ENCODE measurements at regions not wholly inside any gene's neighbourhood (a gene's known extent, or its start where the extent isn't known, plus 50 kb on each side); places are given as distances from the start of the nearest gene placed in this dataset.
A peak's percentile ranks its signal among the peaks of the same experiment; 100 is the strongest.
"Not testable (repeated sequence)": the region's sequence is repeated elsewhere in the genome, so short reads cannot be mapped to it uniquely, and the experiment has no call there.

DNA sequence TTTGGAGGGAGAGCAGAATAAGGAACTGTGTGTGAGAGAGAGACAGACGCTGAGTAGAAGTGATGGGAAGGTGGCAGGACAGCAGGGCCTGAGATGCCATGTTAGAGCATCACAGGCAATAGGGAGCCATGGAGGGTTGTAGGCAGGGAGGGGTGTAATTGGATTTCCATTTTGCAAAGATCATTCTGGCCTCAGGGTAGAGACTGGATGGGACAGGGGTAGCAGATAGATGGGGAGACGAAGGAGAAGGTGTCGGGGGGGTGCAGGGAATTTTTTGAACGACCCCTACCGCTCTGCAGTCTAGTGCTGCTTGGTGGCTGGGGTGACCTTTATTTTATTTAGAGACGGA is 106.4 kb downstream of the CRLF3 start:
- POLR2A ChIA-PET (ENCODE audit: partially characterized antibody); H3K27ac Mint-ChIP-seq; H3K9me3 Mint-ChIP-seq; H3K4me1 ChIP-seq (ENCODE audit: insufficient read depth, low read length); H3K4me3 Mint-ChIP-seq; H3K27me3 ChIP-seq (ENCODE audit: insufficient read depth, low read length); H3K27me3 Mint-ChIP-seq; H3K27ac ChIP-seq (ENCODE audit: low read depth, low read length); H3K36me3 ChIP-seq (ENCODE audit: insufficient read depth, low read length); H3K4me3 ChIP-seq (ENCODE audit: low read length in 2 of 2); H3K36me3 Mint-ChIP-seq; H3K9me3 ChIP-seq (ENCODE audit: control insufficient read depth in 1 of 2, low read length in 2 of 2): not testable (repeated sequence)
- intact Hi-C loops (cut with micrococcal nuclease): loop anchor here (2.0 to 5.0 kb wide), 2 partner anchors 241 to 616 kb away; partner anchors contain the start of gene GOSR1
- CTCF ChIA-PET (ENCODE audit: partially characterized antibody): interaction anchor here (1.2 kb wide), 1 partner anchor 107 kb away, joined by 3 read pairs; no protein-coding TSS in a partner anchor
- H3K4me1 Mint-ChIP-seq: peaks cover 5 to 11% (median 6%) of the 10 kb centered on the region in 4 donors
- DNase-seq: peak in 1 of 5 donors; percentile 17

DNA sequence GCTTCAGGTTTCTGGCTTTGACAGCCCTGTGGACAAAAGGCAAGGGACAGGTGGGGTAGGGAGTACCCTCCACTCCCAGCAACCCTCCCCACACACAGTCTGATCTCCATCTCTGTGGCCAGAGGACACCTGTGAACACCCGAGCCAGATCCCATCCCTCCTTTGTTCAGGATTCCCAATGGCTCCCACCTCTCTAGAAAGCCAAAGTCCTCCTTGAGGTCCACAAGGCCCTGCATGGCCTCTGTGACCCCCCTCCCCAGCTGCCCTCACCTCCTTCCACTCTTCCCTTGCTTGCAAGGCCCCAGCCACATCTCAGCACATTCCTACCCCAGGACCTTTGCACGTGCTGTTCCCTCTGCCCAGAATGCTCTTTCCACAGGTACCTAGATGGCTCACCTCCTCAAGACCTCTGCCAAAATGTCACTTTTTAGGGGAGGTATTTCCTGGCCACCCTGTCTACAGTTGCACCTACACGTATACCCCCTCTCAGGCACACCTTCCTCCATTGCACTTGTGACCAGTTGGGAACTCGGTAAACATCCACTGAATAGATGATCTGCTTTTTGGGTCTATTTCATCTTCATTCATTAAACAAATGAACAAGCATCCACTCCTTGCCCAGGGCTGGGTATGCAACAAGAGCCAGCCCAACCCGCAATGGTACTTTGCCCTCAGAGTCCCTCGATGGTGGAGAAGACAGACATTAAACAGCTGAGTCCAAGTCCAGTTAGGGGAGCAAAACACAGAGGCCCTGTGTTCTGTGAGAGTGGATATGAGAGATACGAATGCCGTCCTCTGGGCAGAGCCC is 107.0 kb downstream of the CRLF3 start:
- Histone ChIP-seq H3K9me3 (ENCODE audit: control insufficient read depth in 1 of 2, low read length in 2 of 2) (no peaks in the 10 kb centered on the region), H3K36me3 (ENCODE audit: insufficient read depth, low read length) (no peaks in the 10 kb centered on the region), H3K27me3 (ENCODE audit: insufficient read depth, low read length) (no peaks in the 10 kb centered on the region), H3K27ac (ENCODE audit: low read depth, low read length) (no peak overlapping the region), H3K4me1 (ENCODE audit: insufficient read depth, low read length) (no peaks in the 10 kb centered on the region), H3K4me3 (ENCODE audit: low read length in 2 of 2) (no peak overlapping the region)
- Mint-ChIP-seq H3K4me3 (no peak overlapping the region), H3K9me3 (peaks cover 0 to 1% (median 0%) of the 10 kb centered on the region in 8 donors), H3K4me1 (peaks cover 5 to 11% (median 6%) of the 10 kb centered on the region in 4 donors), H3K27me3 (no peaks in the 10 kb centered on the region), H3K36me3 (no peaks in the 10 kb centered on the region), H3K27ac (peak overlapping the region in 1 of 7 donors; percentile 62)
- intact Hi-C loops (cut with micrococcal nuclease): loop anchor here (2.0 to 5.0 kb wide), 2 partner anchors 241 to 615 kb away; partner anchors contain the start of gene GOSR1
- DNase-seq: peak in 1 of 5 donors; percentile 1
- ChIA-PET CTCF (ENCODE audit: partially characterized antibody) (no interaction called here), POLR2A (ENCODE audit: partially characterized antibody) (interaction anchor here (0.8 kb wide), 1 partner anchor 10 kb away, joined by 3 read pairs; no protein-coding TSS in a partner anchor)

DNA sequence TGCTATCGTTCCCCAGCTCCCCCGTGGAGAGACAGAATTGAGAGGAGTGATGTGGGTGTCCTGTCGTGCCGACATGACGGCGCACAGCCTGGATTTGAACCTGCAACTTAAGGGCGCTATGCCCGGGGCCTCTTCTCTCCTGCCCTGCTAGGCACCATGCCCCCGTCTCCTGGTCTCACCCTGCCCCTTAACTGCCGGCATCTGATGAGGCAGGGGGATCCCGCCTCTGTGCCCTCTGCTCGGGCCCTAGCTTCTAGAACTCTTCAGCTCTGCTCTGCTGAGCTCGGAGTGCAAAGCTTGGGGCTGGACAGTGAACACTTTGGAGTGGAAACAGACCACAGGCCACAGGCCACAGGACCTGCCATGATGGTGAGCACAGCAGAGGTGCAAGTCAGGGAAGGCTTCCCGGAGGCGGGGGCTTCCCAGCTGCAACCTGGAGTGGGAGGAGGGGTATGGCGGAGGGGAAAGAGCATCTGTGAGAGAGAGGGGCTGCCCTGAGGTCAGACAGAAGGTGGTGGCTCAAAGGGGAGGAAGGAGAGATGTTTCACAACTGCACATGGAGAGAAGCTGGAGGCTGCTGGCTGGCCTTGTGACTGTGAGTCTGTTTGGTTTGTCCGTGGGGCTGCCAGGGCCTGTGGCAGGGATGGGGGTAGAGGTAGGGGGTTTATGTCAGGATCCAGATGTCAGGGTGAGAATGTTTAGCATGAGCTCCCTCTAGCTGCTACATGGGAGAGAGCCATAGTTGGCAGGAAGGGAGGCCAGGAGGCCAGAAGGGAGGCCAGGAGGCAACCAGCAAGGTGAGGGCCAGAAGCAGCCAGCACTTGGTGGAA is 107.8 kb downstream of the CRLF3 start:
- no peak overlapping the region for H3K27ac ChIP-seq (ENCODE audit: low read depth, low read length)
- intact Hi-C loops (cut with micrococcal nuclease): loop anchor here (5.0 kb wide), 1 partner anchor 614 kb away; no protein-coding TSS in a partner anchor
- peak in 1 of 5 donors; percentile 27 for DNase-seq
- Mint-ChIP-seq H3K4me3 (no peak overlapping the region), H3K27me3 (no peaks in the 10 kb centered on the region), H3K9me3 (peaks cover 0 to 1% (median 0%) of the 10 kb centered on the region in 8 donors), H3K27ac (peak overlapping the region in 1 of 7 donors; percentile 27), H3K4me1 (peaks cover 5 to 11% (median 6%) of the 10 kb centered on the region in 4 donors), H3K36me3 (no peaks in the 10 kb centered on the region)
- no peak overlapping the region for H3K4me3 ChIP-seq (ENCODE audit: low read length in 2 of 2)
- no peaks in the 10 kb centered on the region for H3K27me3 ChIP-seq (ENCODE audit: insufficient read depth, low read length)
- H3K9me3 ChIP-seq (ENCODE audit: control insufficient read depth in 1 of 2, low read length in 2 of 2): no peaks in the 10 kb centered on the region
- ChIA-PET POLR2A (ENCODE audit: partially characterized antibody) (interaction anchor here (0.8 kb wide), 1 partner anchor 9 kb away, joined by 3 read pairs; no protein-coding TSS in a partner anchor), CTCF (ENCODE audit: partially characterized antibody) (interaction anchor here (0.7 kb wide), 1 partner anchor 20 kb away, joined by 3 read pairs; no protein-coding TSS in a partner anchor)
- H3K4me1 ChIP-seq (ENCODE audit: insufficient read depth, low read length): no peaks in the 10 kb centered on the region
- H3K36me3 ChIP-seq (ENCODE audit: insufficient read depth, low read length): no peaks in the 10 kb centered on the region

DNA sequence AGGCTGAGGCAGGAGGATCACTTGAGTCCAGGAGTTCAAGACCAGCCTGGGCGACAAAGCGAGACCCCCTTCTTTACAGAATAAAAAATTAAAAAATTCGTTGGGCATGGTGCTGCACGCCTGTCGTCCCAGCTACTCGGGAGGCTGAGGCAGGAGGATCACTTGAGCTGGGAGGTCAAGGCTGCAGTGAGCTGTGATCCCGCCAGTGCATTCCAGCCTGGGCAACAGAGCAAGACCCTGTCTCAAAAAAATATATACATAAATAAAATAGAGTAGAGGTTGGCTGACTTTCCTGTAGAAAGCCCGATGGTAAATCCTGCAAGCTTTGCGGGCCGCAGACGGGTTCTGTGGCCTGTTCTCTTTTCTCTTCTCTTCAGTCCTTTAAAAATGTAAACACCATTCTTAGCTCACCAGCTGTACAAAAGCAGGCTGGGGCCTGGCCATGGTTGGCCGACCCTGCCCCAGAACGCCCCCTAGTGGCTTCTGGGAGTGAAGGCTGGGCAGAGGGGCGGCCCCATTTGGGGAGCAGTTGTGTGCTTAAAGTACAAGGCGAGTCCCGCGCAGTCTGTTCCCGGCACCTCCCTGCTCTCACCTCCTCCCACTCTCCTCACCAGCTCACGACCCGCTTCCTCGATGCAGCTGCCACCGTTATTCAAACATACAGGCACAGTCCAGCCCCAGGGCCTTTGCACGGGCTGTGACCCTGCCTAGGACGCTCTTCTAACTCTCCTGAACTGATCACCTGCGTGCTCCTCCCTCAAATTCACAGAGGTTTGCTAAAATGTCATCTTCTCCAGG is 109.5 kb downstream of the CRLF3 start:
- not testable (repeated sequence) for H3K4me1 ChIP-seq (ENCODE audit: insufficient read depth, low read length); H3K27me3 ChIP-seq (ENCODE audit: insufficient read depth, low read length); H3K27me3 Mint-ChIP-seq; H3K9me3 ChIP-seq (ENCODE audit: control insufficient read depth in 1 of 2, low read length in 2 of 2); H3K9me3 Mint-ChIP-seq; H3K36me3 ChIP-seq (ENCODE audit: insufficient read depth, low read length); H3K4me3 ChIP-seq (ENCODE audit: low read length in 2 of 2); H3K36me3 Mint-ChIP-seq; H3K27ac ChIP-seq (ENCODE audit: low read depth, low read length)
- Mint-ChIP-seq H3K27ac (peak overlapping the region in 2 of 7 donors; percentile 66 to 71), H3K4me1 (peaks cover 8 to 19% (median 15%) of the 10 kb centered on the region in 4 donors), H3K4me3 (peak overlapping the region in 1 of 8 donors; percentile 54)
- ChIA-PET POLR2A (ENCODE audit: partially characterized antibody) (interaction anchor here (0.6 kb wide), 1 partner anchor 1838 kb away, joined by 3 read pairs; no protein-coding TSS in a partner anchor), CTCF (ENCODE audit: partially characterized antibody) (interaction anchor here (0.6 to 1.3 kb wide), 7 partner anchors 10 to 610 kb away, joined by 3 read pairs; no protein-coding TSS in a partner anchor)
- DNase-seq: peak; percentile 48 to 55 (median 52)
- intact Hi-C loops (cut with micrococcal nuclease): loop anchor here (5.0 kb wide), 1 partner anchor 613 kb away; no protein-coding TSS in a partner anchor

DNA sequence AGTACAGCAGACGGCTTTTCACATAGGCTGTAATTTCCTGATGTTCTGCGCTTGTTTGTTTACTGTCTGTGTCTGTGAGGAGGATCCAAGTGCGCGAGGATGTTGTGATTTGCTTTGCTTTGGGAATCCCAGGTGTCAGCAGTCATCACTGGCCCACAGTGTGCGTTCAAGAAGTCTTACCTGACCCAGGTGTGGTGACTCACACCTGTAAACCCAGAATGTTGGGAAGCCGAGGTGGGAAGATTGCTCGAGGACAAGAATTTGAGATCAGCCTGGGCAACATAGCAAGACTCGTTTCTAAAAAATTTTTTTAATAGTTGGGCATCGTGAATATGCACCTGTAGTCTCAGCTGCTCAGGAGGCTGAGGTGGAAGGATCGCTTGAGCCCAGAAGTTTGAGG is 110.7 kb downstream of the CRLF3 start:
- H3K4me3 Mint-ChIP-seq: peak overlapping the region in 1 of 8 donors; percentile 49
- H3K36me3 ChIP-seq (ENCODE audit: insufficient read depth, low read length); H3K9me3 ChIP-seq (ENCODE audit: control insufficient read depth in 1 of 2, low read length in 2 of 2); H3K27me3 Mint-ChIP-seq; H3K4me3 ChIP-seq (ENCODE audit: low read length in 2 of 2); CTCF ChIA-PET (ENCODE audit: partially characterized antibody); H3K4me1 ChIP-seq (ENCODE audit: insufficient read depth, low read length); H3K27me3 ChIP-seq (ENCODE audit: insufficient read depth, low read length); H3K27ac ChIP-seq (ENCODE audit: low read depth, low read length); POLR2A ChIA-PET (ENCODE audit: partially characterized antibody); H3K36me3 Mint-ChIP-seq; DNase-seq; intact Hi-C loops (cut with micrococcal nuclease); H3K27ac Mint-ChIP-seq; H3K9me3 Mint-ChIP-seq: not testable (repeated sequence)
- peaks cover 5 to 14% (median 10%) of the 10 kb centered on the region in 4 donors for H3K4me1 Mint-ChIP-seq

DNA sequence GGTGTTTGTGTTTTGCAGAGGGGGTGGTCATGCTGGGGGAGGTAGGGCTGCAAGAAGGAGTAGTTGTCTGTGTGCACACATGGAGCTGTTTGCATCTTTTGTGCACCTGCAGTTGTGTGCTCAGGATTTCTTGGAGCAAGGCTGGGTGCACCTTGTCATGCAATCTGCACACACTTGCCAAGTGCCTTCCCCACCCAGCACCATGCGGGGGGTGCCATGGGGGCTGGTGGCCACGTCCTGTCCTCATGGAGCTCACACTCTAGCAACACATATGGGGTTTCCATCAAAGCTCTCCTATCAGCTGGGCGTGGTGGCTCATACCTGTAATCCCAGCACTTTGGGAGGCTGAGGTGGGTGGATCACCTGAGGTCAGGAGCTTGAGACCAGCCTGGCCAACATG is 111.6 kb downstream of the CRLF3 start:
- H3K9me3 Mint-ChIP-seq; H3K4me3 ChIP-seq (ENCODE audit: low read length in 2 of 2); H3K27me3 Mint-ChIP-seq; H3K36me3 Mint-ChIP-seq; H3K9me3 ChIP-seq (ENCODE audit: control insufficient read depth in 1 of 2, low read length in 2 of 2); H3K27me3 ChIP-seq (ENCODE audit: insufficient read depth, low read length); DNase-seq; H3K27ac ChIP-seq (ENCODE audit: low read depth, low read length); H3K4me1 ChIP-seq (ENCODE audit: insufficient read depth, low read length); POLR2A ChIA-PET (ENCODE audit: partially characterized antibody); intact Hi-C loops (cut with micrococcal nuclease); H3K36me3 ChIP-seq (ENCODE audit: insufficient read depth, low read length): not testable (repeated sequence)
- H3K4me3 Mint-ChIP-seq: peak overlapping the region in 1 of 8 donors; percentile 35
- CTCF ChIA-PET (ENCODE audit: partially characterized antibody): interaction anchor here (0.7 kb wide), 1 partner anchor 548 kb away, joined by 3 read pairs; no protein-coding TSS in a partner anchor
- H3K4me1 Mint-ChIP-seq: peaks cover 6 to 19% (median 13%) of the 10 kb centered on the region in 4 donors
- H3K27ac Mint-ChIP-seq: peak overlapping the region in 1 of 7 donors; percentile 79

Measured in CD4-positive, alpha-beta memory T cell (primary cell).